ENCODE measurements at regions not wholly inside any gene's neighbourhood (a gene's known extent, or its start where the extent isn't known, plus 50 kb on each side); places are given as distances from the start of the nearest gene placed in this dataset.

- TF ChIP-seq CTCF (IDR thresholded peaks at IDR 0.05; ENCODE audit: low read depth, low read length), result no peak
- TF ChIP-seq MAX (IDR thresholded peaks at IDR 0.05; ENCODE audit: low read depth, low read length), result no peak
Measured at GRCh38 chr3:26560081-26560480, 62.5 kb upstream of the LRRC3B start.
